ENCODE measurements at regions not wholly inside any gene's neighbourhood (a gene's known extent, or its start where the extent isn't known, plus 50 kb on each side); places are given as distances from the start of the nearest gene placed in this dataset.

- intact Hi-C loops (cut with DNase I; ENCODE audit: low total_unique reads) = no loop called here
- DNase-seq = no peak
These were observed 138.8 kb upstream of the ZBED5 start for GRCh38 chr11:10996678-10997077.

GRCh38 chr11:10993640-10994039 is 135.8 kb upstream of the ZBED5 start:
- no peak for DNase-seq
- H3K4me3 ChIP-seq = no peak overlapping the region
- 83 to 95% (median 88%) methylated on average over 5 of the region's 5 CpGs for WGBS, 5 donors
- TF ChIP-seq CTCF (IDR thresholded peaks at IDR 0.05) = no peak
- no peak for TF ChIP-seq POLR2A (IDR thresholded peaks at IDR 0.05)
- TF ChIP-seq POLR2AphosphoS5 (IDR thresholded peaks at IDR 0.05) = no peak
- no peak for TF ChIP-seq EP300 (IDR thresholded peaks at IDR 0.05)
- intact Hi-C loops (cut with DNase I; ENCODE audit: low total_unique reads) = no loop called here
- H3K27ac ChIP-seq = no peak overlapping the region
- H3K36me3 ChIP-seq = no peaks in the 10 kb centered on the region
- no peaks in the 10 kb centered on the region for H3K4me1 ChIP-seq
- no peaks in the 10 kb centered on the region for H3K9me3 ChIP-seq
- H3K27me3 ChIP-seq = peaks cover 0 to 3% (median 0%) of the 10 kb centered on the region in 3 donors

More at GRCh38 chr11:10996678-10997077, 138.8 kb upstream of the ZBED5 start:
- WGBS, 5 donors = 50 to 97% (median 91%) methylated on average over 1 of the region's 1 CpG
- Histone ChIP-seq H3K4me3 (no peak overlapping the region), H3K27me3 (peaks cover 0 to 20% (median 4%) of the 10 kb centered on the region in 3 donors), H3K9me3 (no peaks in the 10 kb centered on the region), H3K27ac (no peak overlapping the region), H3K36me3 (no peaks in the 10 kb centered on the region), H3K4me1 (peaks cover 0 to 4% (median 0%) of the 10 kb centered on the region in 4 donors)
- no peak for TF ChIP-seq CTCF (IDR thresholded peaks at IDR 0.05)
- no peak for TF ChIP-seq POLR2AphosphoS5 (IDR thresholded peaks at IDR 0.05)
- no peak for TF ChIP-seq EP300 (IDR thresholded peaks at IDR 0.05)
- TF ChIP-seq POLR2A (IDR thresholded peaks at IDR 0.05) = no peak

GRCh38 chr11:10993186-10993585 is 135.3 kb upstream of the ZBED5 start:
- DNase-seq = no peak
- WGBS, 5 donors = 62 to 81% (median 72%) methylated on average over 2 to 3 of the region's 3 CpGs
- Histone ChIP-seq H3K4me1 (no peaks in the 10 kb centered on the region), H3K4me3 (no peak overlapping the region), H3K27me3 (no peaks in the 10 kb centered on the region), H3K9me3 (no peaks in the 10 kb centered on the region), H3K27ac (no peak overlapping the region), H3K36me3 (no peaks in the 10 kb centered on the region)
- intact Hi-C loops (cut with DNase I; ENCODE audit: low total_unique reads) = no loop called here
- TF ChIP-seq CTCF (IDR thresholded peaks at IDR 0.05) (no peak), EP300 (IDR thresholded peaks at IDR 0.05) (no peak), POLR2A (IDR thresholded peaks at IDR 0.05) (no peak), POLR2AphosphoS5 (IDR thresholded peaks at IDR 0.05) (no peak)

GRCh38 chr11:10991393-10991792 is 133.5 kb upstream of the ZBED5 start:
- 68 to 85% (median 76%) methylated on average over 4 of the region's 4 CpGs for WGBS, 5 donors
- intact Hi-C loops (cut with DNase I; ENCODE audit: low total_unique reads) = no loop called here

More at GRCh38 chr11:10991393-10991792, 133.5 kb upstream of the ZBED5 start:
- H3K4me1 ChIP-seq = no peaks in the 10 kb centered on the region
- H3K27me3 ChIP-seq = no peaks in the 10 kb centered on the region
- TF ChIP-seq POLR2A (IDR thresholded peaks at IDR 0.05) (no peak), CTCF (IDR thresholded peaks at IDR 0.05) (no peak), POLR2AphosphoS5 (IDR thresholded peaks at IDR 0.05) (no peak), EP300 (IDR thresholded peaks at IDR 0.05) (no peak)
- H3K27ac ChIP-seq = no peak overlapping the region
- no peaks in the 10 kb centered on the region for H3K36me3 ChIP-seq
- no peak for DNase-seq
- H3K9me3 ChIP-seq = no peaks in the 10 kb centered on the region
- H3K4me3 ChIP-seq = no peak overlapping the region

Measured in stomach (tissue), 8 donors.